A204.1 (cell line): ENCODE measurements at regions not wholly inside any gene's neighbourhood (a gene's known extent, or its start where the extent isn't known, plus 50 kb on each side); places are given as distances from the start of the nearest gene placed in this dataset.

Experiments
- FAIRE-seq: peaks from 2 replicates; lab custom pipeline; 2012; peaks lifted over from hg19 to GRCh38; lab: Jason Lieb, UNC

DNA sequence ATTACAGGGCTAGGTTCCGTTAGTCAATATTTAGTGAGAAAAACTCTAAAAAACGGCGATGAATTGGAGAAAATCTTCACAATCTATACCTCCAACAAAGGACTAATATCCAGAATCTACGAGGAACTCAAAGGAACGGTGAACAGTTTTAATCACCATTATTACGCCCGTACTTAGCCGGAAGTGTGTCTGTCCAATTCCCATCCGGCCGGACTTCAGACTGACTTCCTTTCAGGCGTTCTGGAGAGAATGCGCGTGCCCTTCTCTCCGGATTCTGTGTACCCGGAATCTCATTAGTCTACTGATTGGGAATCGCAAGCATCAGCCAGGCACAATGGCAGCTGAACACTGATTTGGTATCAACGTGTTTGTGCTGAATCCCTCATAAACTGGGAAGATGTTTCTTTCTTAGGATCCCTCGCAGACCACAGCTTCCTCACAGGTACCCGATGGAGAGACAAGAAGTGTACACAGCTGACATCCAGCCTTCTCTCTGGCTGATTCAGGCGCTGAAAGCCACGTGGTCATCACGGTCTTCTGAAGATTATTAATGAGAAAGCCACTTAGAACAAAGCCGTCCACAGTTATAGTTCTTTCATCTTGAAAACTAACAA is 239.9 kb downstream of the ZNF516 start:
- no peak for FAIRE-seq

DNA sequence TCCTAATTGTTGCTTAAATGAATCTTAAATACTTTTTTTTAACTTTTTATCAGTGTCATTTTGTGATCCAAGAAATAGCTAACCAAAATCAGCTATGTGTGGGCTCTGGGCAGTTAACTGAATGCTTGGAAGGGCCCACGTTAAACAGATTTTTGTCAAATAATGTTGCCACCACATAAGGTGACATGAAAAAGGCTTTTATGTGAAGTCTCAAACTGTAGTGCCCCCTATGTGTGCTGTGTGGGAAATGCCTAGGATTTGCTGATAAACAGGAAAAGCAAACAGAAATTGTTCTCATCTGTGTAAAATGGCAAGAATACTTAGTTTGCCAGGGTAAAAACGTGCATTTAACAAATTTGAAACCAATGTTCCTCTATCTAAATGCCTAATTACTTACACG is 242.2 kb downstream of the ZNF516 start:
- FAIRE-seq = no peak

DNA sequence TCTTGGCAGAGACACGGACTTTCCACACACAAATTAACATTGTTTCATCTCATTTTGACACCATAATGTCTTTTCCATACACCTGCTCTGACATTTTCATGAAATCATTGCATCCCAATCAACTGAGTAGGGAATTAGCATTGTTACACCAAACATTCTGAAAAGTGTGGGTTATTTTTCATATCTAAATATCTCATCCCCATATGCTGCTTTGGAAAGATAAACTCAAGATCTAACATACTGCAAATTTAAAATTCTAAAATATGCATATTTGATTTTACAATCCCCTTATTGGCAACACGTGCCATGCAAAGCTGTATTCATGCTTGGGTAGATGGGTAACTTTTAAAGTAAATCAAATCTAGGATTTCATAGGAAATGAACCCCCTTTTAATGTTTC is 242.9 kb downstream of the ZNF516 start:
- FAIRE-seq = no peak

DNA sequence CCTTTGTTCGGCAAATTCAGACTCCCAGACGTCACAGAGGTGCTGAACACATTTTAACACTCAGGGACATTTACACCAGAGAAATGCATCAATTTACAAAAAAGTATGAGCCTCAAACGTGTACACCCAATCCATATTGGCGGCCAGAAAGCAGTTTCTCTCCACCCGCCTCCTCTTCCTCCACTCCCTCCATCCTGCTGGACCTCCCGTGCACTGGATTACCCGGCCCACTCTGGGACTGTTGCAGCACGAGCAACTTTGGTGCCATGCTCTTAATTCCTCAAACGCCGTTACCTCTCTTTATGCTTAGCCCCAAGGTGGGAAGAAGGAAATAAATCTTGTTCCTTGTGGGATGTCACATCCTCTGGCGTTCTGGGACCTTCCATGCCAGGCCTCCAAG is 243.4 kb downstream of the ZNF516 start:
- FAIRE-seq = no peak

DNA sequence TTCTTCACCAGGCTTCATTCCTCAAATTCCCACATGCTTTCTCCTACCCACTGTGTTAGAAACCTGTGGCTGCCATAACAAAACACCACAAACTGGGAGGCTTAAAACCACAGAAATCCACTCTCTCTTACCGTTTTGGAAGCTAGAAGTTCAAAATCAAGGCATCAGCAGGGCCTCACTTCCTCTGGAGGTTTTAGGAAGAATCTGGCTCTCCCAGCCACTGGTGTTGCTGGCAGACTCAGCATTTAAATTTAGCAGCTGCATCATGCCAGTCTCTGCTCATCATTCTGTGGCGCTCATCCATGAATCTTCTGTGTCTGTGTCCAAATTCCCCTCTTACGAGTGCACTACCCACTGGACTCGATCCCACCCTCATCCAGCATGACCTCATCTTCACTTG is 248.5 kb downstream of the ZNF516 start:
- no peak for FAIRE-seq

DNA sequence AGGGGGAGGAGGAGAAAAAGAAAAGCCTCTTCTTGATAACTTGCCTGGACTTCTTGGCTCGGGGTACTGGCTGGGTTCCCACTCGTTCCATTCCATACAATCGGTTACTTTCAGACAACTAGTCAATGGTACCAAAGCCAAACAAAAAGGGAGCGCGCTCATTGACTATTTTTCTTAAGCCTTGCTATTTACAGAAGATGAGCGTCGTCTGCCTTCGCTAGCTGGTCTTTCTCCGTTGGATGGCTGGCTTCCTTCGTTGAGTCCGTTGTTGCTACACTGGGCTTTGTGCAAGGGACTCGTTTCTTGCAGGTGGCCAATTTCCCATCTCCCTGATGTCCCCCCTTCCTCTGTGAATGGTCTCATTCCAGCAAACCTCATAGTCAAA is 260.4 kb downstream of the ZNF516 start:
- no peak for FAIRE-seq

DNA sequence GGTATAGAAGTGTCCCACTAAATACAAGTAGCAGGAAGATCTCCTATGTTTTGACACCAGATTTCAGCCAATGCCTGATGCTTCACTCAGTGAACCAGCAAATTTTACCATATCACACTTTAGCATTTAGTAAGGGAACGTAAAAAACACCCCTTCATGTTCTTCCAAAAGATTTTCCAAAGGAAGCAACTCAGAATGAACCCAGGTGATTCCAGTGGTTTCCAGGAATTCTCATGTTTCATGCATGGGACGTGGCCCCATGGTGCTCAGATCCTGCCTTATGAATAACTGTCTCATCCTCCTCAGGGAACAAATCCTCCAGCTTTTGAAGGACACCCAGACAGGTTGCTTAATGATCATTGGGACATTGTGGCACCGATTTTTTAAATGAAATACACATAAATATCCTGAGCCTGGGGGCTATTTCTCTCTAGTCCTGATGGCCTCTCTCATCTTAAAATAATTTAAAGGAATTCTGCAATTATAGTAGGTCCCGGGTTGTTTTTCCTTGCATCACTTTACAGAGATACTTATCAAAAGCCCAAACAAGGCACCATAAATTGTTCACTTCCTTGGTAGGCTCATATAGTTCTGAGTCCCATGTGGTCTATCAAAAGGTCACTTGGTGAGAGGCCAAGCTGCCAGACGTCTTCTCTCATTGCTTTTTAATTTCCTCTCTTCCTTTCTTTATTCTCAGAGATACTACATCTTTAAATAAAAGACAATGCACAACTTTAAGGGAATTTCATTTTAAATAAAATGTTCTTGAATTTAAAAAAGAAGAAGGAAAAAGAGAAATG is 261.0 kb downstream of the ZNF516 start:
- no peak for FAIRE-seq

DNA sequence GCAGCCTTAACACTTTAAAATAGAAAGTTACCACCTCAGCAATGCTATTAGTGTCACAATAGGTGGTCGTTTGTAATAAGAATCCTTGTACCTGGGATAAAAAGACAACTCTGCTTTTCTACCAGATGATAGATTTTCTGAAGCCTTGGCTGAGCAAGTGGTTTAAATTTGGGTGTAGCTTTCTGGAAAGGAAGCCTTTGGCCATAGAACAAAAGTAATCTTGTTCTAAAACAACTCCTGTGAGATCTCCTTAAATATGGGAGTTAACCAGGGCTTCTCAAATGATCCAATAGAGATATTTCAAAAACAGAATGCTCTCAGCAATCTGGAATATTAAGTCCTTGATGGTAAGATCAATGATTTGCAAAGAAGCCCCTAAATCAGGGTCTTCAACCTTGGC is 261.6 kb downstream of the ZNF516 start:
- FAIRE-seq = no peak

DNA sequence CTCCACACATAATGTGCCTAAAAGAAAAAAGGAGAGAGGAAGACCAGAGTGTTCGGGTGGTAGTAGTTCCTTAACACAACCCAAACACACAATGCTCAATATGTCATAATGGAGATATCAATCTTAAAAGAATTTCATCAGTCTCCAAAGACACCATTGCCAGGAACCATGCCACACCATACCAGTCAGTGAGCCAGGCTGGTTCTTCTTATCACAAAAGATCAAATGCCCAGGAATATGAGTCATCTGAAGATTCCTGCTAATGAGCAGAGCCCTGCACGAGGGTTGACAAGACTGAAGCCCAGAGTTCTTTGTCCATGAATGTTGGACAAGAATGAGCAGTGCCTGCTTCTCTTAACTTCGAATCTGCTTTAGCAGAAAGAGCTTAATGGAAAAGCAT is 262.3 kb downstream of the ZNF516 start:
- FAIRE-seq = no peak

DNA sequence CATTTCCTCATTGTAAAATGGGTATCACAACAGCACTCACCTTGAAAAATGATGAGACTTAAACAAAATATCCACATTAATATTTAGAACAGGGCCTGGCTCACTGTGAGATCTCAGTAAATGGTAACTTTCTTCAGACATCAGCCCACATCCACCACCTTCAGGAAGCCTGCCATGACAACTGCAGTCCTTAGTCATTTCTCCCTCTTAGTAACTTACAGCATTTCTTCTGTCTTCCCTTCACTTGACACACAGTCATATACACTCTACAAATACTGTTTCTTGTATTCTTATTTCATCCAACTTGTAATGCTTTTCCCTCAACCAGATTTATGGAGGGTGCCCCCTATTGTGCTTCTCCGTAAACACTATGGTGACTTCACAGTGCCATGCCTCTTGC is 263.0 kb downstream of the ZNF516 start:
- FAIRE-seq = no peak

DNA sequence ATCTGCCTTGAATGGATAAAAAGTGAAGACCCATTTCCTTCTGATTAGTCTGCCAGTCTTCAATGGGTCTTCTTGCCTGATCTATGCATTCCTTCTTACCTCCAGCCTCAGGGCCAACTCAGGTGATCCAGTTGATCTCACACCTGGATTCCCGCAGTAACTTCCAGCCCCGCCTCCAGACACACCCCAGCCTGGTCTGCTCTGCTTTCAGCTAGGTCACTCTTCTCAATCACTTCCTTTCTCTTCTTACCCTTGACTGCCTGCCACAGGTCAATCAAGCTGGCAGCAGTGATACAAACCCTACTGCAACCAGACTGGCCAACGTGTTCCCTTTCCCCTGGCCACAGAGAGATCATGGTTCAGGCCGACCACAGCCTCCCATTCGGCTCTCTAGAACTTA is 263.6 kb downstream of the ZNF516 start:
- no peak for FAIRE-seq

DNA sequence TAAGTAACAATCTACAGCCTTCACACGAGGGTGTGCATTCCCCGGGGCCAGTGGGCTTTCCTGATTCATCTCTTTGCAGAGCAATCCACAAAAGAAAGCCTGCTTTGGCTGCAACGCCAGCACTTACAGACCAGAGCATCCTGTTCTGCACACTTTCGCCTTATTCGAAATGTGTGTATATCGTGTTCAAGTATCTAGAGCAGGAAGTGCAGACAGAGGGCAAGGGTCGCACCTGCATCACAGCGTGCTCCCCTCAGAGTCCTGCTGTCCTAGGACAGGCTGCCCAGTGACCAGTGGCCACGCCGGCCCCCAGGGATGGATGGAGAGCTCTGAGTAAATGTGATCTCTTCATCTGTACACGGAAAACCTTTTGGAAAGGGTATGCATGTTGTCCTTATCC is 264.3 kb downstream of the ZNF516 start:
- FAIRE-seq = no peak

DNA sequence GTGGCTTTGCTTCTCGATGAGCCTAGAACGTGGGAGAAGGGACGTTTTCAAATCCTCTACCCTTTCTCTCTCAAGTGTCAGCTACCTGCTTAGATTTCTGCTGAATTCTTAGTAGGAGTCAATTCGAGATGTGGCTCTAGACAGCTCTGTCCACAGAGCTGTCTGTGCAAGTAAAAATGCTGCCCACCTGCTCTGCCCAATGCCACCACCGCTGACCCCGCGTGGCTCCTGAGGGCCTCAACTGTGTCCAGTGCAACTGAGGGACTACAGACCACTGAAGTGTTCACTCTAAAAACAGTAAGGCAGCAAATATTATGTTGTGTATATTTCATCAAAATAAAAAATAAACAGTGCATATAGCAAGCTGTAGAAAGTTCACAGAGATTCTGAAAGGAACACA is 266.3 kb downstream of the ZNF516 start:
- no peak for FAIRE-seq

DNA sequence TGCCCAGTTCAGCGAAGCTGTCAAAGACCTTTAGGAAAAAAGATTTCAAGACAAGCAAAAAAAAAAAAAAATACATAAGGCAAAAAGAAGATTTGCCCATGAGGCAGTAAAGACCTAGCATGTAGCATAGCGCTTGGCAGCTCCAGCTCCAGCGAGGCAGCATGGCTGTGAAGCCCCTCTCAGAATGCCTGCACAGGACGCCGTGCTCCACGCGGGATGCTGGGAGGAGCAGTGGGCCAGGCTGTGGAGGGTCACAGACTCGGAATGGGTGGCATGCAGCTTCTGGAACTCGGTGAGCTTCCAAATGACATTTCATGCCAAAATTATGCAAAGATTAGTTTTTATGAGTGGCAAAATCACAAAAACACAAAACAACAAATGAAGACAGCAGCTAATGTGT is 267.3 kb downstream of the ZNF516 start:
- no peak for FAIRE-seq

DNA sequence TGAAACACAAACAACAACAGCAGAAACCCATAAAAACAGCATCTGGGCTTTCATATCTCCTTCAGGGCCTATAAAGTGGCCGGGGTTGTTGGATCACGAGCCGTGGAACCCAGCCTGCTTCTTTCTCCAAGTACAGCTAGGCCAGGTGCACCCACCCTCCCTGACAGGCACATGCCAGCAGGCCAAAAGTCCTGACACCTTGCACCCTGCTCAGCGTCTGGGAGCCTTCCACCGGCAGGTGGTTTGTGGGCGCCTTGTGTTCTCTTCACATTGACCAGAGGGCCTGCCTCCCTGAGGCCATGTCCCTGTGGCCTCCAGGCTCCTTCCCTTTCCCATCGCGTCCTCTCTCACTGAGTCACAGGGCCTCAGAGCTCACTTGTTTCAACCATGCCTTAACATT is 271.6 kb downstream of the ZNF516 start:
- FAIRE-seq = no peak

DNA sequence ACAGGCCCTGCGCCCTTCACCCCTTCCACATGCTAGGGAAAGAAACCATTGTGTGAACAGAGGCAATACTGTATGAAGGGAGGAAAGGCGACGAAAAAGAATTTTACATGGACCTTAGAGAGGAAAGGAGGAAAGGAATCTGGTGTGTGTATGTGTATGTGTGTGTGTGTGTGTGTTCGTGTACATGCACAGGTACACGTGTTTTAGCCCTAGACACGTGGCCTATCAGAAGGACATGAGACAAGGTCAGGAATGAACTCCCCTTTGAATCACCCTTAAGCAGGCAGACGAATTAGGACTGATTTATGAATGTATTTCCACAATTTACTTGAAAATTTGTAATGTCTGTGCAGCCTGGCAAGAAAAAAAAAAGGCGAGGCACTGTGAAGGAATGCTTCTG is 276.0 kb downstream of the ZNF516 start:
- no peak for FAIRE-seq

DNA sequence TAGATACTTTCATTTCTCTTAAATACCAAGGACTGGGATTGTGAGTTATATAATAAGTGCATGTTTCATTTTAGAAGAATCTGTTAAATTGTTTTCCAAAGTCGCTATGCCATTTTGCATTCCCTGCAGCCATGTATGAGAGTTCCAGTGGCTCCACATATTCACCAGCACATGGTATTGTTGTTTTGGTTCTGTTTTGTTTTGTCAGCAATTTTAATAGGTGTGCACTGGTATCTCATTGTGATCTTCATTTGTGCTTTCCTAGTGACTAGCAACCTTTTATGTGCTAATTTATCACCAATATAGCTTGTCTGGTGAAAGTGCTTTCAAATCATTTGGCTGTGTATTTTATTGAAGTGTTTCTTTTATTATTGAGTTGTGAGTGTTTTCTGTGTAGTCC is 278.9 kb downstream of the ZNF516 start:
- FAIRE-seq = no peak

DNA sequence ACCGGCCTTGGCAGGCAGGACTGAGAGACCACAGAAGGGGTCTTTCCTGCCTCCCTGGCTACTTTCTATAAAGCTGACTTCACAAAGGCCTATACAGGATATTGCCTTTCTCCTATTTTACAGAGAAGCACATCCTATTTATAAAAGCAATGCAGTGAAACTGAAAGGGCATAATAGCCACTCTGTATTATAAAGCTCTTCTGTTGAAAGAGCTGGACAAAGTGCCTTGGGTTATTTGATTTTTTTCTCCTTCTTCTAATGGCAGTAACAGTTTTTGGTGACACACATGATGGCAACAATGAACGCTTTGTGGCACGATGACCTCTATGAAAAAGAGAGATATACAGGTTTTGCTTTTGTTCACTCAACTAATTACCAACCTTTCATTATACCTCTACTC is 281.1 kb downstream of the ZNF516 start:
- FAIRE-seq = no peak

DNA sequence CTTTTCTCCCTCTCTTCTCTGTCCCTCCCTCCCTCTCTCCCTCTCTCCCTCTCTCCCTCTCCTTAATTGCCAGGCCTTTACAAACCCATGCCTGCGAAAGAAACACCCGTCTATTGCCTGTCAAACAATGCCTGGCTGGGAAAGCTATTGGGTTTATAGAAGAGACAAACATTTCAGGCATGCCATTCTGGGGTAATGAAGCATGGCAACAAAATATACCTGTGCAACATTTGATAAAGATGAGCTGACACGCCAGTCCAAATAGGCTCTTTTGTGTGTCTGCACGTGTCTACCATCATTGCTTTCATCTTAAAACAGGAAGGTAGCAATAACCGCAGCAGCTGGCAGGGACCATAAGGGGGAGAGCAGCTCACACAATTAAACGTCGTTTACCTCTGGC is 282.1 kb downstream of the ZNF516 start:
- FAIRE-seq = no peak

DNA sequence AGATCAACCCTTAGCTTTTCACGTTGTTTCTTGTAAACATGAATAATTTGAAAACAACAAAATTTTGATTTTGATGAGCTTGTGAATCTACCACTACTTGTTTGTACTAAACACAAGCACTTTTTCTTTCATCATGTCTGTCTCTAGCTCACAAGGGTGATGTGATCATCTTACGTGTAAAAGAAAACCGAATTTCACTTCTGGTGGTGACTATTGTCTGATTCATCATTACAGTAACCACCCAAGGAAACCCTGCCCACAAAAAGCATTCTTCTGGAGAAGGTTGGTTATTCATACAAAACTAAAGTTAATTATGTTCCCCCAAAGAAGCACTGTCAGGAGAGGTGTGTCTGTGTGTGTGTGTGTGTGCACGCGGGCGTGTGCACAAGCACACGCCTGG is 285.4 kb downstream of the ZNF516 start:
- FAIRE-seq = no peak

DNA sequence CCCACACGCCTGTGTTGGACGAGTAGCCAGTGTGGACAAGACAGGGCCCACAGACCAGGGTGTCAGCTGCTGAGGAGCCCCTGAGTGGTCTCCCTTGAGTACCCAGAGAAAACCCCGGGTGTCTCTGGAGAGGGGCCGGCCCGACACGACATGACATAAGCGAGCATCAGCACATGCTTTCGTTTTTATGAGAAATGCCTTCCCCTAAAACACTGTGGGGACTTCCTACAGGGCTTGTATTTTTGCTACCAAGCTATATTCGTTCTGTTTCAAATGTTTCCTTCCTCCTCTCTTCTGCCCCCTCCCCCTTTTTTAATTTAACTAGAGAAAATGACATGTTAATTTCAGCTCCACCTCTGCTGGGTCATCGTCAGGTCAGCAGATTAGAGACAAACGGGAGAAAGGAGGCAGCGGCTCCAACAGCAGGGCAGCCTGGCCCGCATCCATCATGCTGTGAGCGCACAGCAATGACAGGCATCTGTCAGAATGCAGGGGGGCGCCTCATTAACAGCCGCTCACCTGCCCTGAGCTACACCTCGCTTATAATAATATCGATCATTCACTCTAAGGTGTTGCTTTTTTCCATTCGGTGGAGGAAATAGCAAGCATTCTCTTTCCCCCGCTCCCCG is 286.2 kb downstream of the ZNF516 start:
- FAIRE-seq = no peak

DNA sequence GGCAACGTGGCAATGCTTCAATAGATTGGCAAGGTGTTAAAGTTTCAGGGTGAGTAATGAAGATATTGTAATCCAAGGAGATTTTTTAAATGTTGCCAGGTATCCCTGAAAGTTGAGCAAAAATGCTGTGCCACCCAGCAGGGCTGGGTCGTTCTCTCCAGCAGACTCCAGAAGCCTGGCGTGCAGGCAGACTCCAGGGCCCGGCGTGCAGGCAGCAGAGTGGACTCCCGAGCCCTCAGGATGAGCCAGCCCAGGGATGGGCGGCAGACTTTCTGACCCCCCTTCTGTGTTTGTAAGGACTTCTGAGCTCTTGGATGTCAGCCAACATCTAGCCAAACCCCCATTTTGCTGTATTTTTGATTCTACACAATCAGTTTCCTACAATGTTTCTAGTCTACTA is 289.1 kb downstream of the ZNF516 start:
- FAIRE-seq = no peak

DNA sequence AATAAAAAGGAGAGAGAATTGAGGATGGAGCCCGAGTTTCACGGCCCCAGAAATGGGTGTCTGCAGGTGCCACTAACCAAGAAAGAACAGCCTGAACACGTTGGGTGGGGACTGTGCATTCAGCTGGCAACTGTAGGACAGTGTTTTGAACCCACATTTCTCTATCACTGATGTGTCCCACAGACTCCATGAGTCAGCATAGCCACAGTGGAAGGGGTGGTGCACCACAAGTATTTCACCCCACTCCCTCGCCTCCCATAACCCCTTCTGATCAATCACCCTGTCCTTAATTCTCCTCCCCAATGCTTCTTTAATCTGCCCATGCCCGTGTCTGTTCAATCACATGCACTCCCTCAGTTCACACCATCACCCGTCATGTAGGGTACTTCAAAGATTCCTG is 291.5 kb downstream of the ZNF516 start:
- FAIRE-seq = no peak

DNA sequence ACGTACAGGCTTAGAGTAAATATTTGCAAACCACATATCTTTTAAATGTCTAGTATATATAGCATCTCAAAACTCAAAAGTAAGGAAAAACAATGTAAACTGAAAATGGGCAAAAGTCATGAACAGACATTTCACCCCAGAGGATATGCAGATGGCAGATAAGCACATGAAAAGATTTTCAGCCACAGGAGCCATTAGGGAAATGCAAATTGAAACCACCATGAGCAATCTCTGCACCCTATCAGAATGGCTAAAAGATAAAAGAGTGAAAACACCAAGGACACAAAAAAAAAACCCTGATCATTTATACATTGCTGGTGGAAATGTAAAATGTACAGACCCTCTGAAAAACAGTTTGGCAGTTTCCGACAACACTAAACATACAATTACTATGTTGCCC is 292.7 kb downstream of the ZNF516 start:
- no peak for FAIRE-seq
